ENCODE measurements at regions not wholly inside any gene's neighbourhood (a gene's known extent, or its start where the extent isn't known, plus 50 kb on each side); places are given as distances from the start of the nearest gene placed in this dataset.

- DNase-seq: no peak
Observed at GRCh38 chr1:30607723-30608122, 115.7 kb downstream of the MATN1 start.

- no peak for DNase-seq
Observed at GRCh38 chr1:30606166-30606565, 117.2 kb downstream of the MATN1 start.

- no peak for DNase-seq
Observed at GRCh38 chr1:30605441-30605920, 117.9 kb downstream of the MATN1 start.

GRCh38 chr1:30604801-30605440 is 118.5 kb downstream of the MATN1 start:
- DNase-seq: no peak

GRCh38 chr1:30603081-30603858 is 120.1 kb downstream of the MATN1 start:
- DNase-seq: no peak

- DNase-seq: no peak
Observed at GRCh38 chr1:30601316-30602085, 121.9 kb downstream of the MATN1 start.

GRCh38 chr1:30600706-30601105 is 122.7 kb downstream of the MATN1 start:
- no peak for DNase-seq

GRCh38 chr1:30600258-30600657 is 123.1 kb downstream of the MATN1 start:
- no peak for DNase-seq

GRCh38 chr1:30599721-30600120 is 123.7 kb downstream of the MATN1 start:
- no peak for DNase-seq

GRCh38 chr1:30598571-30599114 is 124.7 kb downstream of the MATN1 start:
- DNase-seq: no peak

- DNase-seq: no peak
Observed at GRCh38 chr1:30597711-30598110, 125.7 kb downstream of the MATN1 start.

GRCh38 chr1:30596891-30597290 is 126.5 kb downstream of the MATN1 start:
- DNase-seq: no peak

GRCh38 chr1:30596470-30596869 is 126.9 kb downstream of the MATN1 start:
- DNase-seq: no peak

GRCh38 chr1:30589083-30589482 is 134.3 kb downstream of the MATN1 start:
- DNase-seq: no peak

GRCh38 chr1:30588311-30589073 is 134.9 kb downstream of the MATN1 start:
- no peak for DNase-seq

- no peak for DNase-seq
Observed at GRCh38 chr1:30586671-30587070, 136.7 kb downstream of the MATN1 start.

GRCh38 chr1:30579580-30579979 is 143.8 kb downstream of the MATN1 start:
- no peak for DNase-seq

GRCh38 chr1:30575066-30575465 is 148.3 kb downstream of the MATN1 start:
- DNase-seq: no peak

GRCh38 chr1:30572192-30572591 is 151.2 kb downstream of the MATN1 start:
- no peak for DNase-seq

GRCh38 chr1:30571380-30571779 is 152.0 kb downstream of the MATN1 start:
- DNase-seq: no peak

- DNase-seq: no peak
Observed at GRCh38 chr1:30569384-30569783, 154.0 kb downstream of the MATN1 start.

GRCh38 chr1:30562559-30562958 is 160.8 kb downstream of the MATN1 start:
- DNase-seq: no peak

GRCh38 chr1:30551603-30552002 is 171.8 kb downstream of the MATN1 start:
- no peak for DNase-seq
